NCI-H748 (cell line): ENCODE measurements at regions not wholly inside any gene's neighbourhood (a gene's known extent, or its start where the extent isn't known, plus 50 kb on each side); places are given as distances from the start of the nearest gene placed in this dataset.
A peak's percentile ranks its signal among the peaks of the same experiment; 100 is the strongest.
"Not testable (repeated sequence)": the region's sequence is repeated elsewhere in the genome, so short reads cannot be mapped to it uniquely, and the experiment has no call there.

ENCODE experiments used
- DNase-seq: peaks from one replicate; lab custom pipeline; 2025; ENCODE audit not compliant: unreplicated experiment; lab: John Stamatoyannopoulos, UW

DNA sequence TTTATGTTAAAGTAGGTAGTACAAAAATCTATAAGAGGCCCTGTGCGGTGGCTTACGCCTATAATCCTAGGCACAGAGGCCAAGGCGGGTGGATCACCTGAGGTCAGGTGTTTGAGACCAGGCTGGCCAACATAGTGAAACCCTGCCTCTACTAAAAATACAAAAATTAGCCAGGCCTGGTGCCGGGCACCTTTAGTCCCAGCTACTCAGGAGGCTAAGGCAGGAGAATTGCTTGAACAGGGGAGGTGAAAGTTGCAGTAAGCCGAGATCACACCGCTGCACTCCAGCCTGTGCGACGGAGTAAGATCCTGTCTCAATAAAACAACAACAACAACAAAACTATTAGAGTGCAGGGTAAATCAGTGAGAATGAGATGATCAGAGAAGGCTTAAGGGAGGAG lies 634.5 kb downstream of the NR2F1-AS1 start:
- DNase-seq: no peak

DNA sequence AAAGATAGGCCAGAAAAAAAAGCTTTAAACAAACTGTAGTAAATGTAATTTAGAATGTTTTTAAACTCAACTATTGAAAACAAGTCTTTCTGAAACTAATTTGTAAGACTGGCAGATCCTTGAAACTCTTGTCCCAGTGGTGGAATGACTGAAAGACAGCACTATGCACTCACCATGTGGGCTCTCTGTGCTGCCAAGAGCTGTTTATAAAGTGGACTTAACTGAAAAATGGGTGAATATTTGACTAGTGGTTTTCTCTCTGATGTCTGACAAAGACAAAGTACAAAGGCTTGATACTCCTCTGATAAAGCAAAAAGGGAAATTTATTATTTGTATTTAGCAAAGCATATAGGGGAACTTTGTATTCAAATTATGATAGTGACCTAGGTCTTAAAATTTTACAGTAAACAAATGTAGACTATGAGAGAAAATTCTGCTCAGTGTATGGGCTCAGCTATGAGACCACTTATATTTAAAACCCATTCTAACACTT lies 635.4 kb downstream of the NR2F1-AS1 start:
- no peak for DNase-seq

DNA sequence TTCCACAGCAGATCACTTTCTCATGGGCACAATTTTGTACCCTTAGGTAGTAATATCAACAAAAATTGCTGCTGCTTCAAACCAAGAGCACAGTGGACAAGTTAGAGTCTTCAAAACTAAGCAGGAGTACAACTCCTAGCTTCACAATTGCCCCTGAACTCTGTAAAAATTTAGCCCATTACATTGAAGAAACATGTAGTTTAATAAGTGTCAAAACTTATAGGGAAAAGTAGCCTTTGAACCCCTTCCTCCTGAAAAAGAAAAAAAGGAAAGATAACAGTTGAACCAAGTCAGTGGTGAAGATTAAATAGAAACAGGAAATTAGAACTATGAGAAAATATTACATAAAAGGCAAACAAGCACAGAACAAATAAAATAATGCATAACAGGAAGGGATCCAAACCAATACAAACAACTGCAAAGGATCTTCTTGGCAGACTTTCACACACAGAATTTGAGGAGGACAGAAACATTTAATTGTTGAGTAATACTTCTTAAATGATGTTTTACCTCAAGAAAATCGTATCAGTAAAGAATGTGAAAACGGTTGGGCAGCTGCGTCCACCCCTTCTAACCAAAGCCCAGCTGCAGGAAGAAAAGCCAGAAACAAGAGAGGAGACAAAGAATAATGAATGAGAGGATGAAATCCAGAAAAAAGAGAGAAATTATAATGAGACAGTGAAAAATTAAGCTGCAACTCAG lies 636.0 kb downstream of the NR2F1-AS1 start:
- no peak for DNase-seq

- DNase-seq: no peak
Measured at GRCh38 chr5:92944337-92944736, 636.7 kb downstream of the NR2F1-AS1 start.

GRCh38 chr5:92942762-92943161 lies 638.3 kb downstream of the NR2F1-AS1 start:
- DNase-seq: peak; percentile 18

DNA sequence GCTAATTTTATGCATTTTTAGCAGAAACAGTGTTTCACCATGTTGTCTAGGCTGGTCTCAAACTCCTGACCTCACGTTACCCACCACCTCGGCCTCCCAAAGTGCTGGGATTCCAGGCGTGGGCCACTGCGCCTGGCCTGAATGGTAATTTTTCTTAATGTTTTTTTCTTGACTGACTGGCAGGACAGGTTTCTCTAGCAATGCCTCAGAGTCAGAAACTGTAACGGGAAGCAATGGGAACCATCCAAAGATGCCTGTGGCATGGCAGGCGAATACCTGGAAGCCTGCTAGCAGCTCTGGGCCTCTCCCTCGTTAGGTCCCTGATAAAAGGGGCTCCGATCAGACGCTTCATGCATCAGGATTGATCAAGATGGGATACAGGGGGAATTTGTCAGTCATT lies 639.2 kb downstream of the NR2F1-AS1 start:
- peak; percentile 12 for DNase-seq

DNA sequence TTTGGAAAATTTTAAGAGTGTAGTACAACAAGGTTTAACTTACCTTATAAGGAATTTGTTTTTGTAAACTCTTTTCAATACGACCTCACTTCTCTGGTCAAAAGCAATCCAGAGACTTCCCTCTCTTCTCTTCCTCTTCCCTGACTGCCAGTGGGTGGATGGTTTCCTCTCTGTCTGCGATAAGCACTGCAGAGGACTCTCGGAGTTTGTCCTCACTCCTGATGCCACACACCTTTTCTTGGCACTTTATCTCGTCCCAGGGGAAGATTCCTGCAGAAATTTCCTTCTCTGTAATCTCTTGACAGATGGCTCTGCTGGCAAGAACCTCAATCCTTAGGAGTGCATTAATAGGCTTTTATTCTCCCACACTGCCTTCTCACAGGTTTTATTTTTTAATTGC lies 641.6 kb downstream of the NR2F1-AS1 start:
- no peak for DNase-seq

GRCh38 chr5:92937396-92937795 lies 643.6 kb downstream of the NR2F1-AS1 start:
- DNase-seq: not testable (repeated sequence)

DNA sequence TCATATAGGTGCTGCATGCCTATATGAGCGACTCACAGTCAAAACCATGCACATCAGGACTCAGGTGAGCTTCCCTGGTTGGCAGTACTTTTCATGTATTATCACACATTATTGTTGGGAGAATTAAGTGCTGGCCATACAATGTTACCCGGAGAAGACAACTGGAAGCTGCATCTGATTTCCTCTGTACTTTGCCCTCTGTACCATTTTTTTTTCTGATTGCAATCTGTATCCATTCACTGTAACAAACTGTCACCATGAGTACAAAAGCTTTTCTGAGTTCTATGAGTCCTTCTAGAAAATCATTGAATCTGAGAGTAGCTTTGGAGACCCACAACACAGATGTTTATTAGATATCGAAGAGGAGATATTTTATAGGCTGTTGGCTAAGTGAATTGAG lies 651.0 kb downstream of the NR2F1-AS1 start:
- no peak for DNase-seq

GRCh38 chr5:92927291-92927778 lies 653.7 kb downstream of the NR2F1-AS1 start:
- DNase-seq: peak; percentile 91

- DNase-seq: no peak
Measured at GRCh38 chr5:92923885-92924284, 657.1 kb downstream of the NR2F1-AS1 start.

DNA sequence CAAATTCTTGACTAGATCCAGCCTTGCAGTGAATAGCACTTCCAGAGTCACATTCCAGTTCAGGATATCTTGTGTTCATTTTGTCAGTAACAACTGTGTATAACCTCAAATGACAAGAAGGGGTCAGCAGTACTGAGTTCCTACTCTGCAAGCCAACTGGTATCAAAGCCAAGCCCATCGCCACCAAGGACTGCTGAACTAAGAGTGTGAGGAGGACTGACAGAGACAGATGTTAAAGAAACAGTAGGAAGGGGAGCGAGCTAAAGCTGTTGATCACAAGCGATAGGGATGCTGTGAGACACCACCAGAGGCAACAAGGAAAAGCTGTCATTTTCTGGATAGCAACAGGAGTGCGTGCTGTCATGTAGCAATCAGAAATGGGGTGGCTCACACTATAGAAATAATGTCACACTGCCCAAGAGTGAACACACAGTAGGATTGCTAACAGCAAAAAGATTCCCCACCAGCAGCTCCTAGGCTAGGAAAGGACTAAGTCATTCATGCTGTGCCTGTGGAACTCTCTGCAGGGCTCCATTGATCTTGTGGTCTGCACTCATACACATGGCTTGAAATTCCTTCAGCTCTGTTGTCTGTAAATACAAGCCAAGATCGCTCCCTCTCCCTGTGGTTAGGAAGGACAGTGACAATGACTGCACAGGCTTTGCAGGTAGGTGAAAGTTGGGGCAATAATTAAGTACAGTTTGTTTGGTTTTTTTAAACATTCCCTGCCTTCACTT lies 658.6 kb downstream of the NR2F1-AS1 start:
- no peak for DNase-seq

- DNase-seq: no peak
Measured at GRCh38 chr5:92917044-92917443, 664.0 kb downstream of the NR2F1-AS1 start.

DNA sequence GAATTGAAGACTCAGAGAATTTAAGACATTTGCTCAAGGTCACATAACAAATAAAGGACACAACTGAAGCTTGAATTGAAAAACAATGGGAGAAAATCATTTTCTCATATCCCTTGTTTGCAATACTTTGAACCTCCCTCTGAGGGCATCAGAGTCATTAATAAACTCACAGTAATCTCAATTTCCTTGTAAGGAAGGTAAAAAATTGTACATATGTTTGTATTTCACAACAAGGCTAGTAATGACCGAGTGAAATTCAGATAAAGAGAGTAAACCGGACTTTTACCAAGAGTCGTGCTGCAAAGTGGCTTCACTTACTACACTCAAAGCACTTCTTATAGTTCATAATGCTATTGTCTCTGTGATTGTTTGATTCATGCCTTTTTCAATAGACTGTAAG lies 665.0 kb downstream of the NR2F1-AS1 start:
- no peak for DNase-seq

DNA sequence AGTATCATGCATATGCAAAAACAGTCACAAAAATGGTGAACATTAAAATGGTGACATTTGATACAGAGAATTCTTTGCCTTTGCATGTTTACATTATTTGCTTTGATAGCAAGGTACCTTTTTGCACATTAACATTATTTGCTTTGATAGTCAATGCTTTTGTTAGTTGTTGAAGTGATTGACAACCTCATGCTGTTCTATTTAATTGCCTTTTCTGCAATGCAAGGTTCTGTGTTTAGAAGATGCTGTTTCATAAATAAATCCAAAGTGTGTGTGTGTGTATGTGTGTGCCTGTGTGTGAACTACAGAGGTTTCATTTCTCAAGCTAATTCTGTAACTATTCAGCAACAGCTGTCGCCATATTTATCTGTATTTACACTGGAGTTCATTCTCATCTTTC lies 668.7 kb downstream of the NR2F1-AS1 start:
- DNase-seq: peak; percentile 91

DNA sequence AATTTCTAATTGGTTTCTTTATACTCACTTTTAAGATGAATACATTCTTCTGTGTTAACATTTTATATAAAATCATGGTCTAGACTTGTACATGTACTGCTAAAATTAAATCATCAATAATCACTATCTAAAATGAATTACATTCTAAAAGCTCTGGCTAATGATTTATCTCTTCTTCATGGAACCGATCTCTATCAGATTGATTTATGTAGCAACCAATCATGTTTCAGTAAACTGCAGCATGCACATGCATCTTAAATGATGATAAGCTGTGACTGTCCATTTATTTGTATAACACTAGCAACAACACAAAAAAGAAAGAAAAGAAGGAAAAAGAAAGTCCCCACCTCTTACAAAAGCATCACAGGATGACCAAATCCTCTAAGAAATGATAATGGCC lies 669.2 kb downstream of the NR2F1-AS1 start:
- peak; percentile 62 for DNase-seq

DNA sequence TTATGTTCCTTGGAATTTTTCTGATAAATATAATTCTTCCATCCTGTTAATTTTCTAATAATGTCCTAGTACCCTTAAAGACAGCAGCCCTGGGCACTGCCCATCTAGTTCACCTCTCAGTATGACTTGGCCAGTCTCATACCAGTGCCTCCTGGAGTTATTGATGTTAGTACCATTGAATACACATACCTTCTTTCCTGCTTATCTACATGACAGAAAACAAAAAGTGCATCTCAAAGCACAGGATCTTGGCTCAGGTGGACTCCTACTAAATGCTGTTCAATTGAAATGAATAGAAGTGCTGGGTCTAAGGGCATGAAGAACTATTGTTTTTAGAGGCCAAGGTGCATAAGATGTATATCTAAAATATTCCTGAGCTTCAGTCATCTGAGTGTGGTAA lies 669.7 kb downstream of the NR2F1-AS1 start:
- DNase-seq: no peak

DNA sequence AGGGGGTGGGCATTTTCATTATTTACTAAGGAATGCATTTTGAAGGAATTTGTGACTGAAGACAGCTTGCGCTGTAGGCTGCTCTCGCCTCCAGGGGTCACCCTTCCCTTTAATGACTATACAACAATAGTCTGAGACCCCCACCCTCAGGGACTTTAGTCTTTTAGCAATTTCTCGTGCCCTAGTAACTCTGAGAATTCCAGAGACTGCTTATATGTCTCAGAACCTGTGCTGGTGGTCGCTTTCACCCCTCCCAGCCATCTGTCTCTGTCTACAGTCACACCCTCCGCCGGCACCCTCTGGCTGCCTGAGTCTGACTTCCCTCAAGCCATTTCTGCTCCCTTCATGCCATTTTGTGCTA lies 671.4 kb downstream of the NR2F1-AS1 start:
- peak; percentile 58 for DNase-seq

- no peak for DNase-seq
Measured at GRCh38 chr5:92908952-92909601, 671.9 kb downstream of the NR2F1-AS1 start.

DNA sequence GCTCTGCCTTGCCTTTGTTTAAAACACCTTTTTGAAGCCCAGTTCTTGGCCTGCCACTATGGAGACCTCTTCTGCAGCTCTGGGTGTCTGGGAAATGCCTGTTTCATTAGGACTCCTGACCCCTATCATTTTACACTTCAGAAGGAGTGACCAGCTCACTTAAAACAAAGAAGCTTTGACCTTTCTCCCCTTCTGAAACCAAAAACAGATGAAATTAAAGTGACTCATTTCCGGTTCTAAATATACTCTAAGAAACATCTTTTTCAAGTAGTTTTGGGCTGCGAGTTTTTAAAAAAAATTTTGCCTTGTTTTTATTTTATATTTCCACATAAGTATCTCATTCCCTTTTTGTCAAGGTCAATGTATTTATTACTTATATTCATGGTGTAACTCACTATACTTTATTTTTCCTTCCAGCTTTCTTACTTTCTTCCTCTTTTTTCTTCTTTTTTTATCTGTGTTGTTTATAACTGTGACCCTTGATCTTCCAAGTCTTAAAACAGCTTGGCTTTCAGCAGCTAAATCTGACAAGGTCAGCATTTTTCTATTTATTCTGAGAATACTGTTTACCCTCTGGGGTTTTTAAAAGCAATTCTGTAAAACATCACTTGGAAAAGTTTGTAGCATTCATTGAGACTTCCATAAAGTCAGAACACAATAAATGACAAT lies 672.9 kb downstream of the NR2F1-AS1 start:
- no peak for DNase-seq

GRCh38 chr5:92906798-92907376 lies 674.1 kb downstream of the NR2F1-AS1 start:
- DNase-seq: no peak
